ENCODE measurements at regions not wholly inside any gene's neighbourhood (a gene's known extent, or its start where the extent isn't known, plus 50 kb on each side); places are given as distances from the start of the nearest gene placed in this dataset.

DNA sequence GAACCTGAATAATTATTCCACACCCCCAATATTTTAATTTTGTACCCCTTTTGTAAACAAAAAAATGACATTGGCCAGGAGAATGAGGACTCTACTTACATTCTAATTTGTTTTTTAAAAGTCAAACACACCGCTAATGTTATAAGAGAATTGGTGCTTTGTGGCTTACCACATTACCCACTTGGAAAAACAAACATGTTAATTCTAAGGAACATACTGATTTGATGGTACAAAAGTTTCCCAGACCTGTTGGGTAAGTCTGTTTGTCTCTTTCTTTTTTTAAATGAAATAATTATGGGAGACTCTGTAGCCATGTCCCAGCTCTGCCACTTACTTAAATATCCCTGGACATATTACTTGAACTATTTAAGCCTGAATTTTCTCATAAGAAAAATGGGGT, 352.5 kb upstream of the C2CD4B start:
- TF ChIP-seq YY1 (IDR thresholded peaks at IDR 0.05; ENCODE audit: low read depth) = no peak
- TF ChIP-seq, protein P1, sequence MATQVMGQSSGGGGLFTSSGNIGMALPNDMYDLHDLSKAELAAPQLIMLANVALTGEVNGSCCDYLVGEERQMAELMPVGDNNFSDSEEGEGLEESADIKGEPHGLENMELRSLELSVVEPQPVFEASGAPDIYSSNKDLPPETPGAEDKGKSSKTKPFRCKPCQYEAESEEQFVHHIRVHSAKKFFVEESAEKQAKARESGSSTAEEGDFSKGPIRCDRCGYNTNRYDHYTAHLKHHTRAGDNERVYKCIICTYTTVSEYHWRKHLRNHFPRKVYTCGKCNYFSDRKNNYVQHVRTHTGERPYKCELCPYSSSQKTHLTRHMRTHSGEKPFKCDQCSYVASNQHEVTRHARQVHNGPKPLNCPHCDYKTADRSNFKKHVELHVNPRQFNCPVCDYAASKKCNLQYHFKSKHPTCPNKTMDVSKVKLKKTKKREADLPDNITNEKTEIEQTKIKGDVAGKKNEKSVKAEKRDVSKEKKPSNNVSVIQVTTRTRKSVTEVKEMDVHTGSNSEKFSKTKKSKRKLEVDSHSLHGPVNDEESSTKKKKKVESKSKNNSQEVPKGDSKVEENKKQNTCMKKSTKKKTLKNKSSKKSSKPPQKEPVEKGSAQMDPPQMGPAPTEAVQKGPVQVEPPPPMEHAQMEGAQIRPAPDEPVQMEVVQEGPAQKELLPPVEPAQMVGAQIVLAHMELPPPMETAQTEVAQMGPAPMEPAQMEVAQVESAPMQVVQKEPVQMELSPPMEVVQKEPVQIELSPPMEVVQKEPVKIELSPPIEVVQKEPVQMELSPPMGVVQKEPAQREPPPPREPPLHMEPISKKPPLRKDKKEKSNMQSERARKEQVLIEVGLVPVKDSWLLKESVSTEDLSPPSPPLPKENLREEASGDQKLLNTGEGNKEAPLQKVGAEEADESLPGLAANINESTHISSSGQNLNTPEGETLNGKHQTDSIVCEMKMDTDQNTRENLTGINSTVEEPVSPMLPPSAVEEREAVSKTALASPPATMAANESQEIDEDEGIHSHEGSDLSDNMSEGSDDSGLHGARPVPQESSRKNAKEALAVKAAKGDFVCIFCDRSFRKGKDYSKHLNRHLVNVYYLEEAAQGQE (IDR thresholded peaks at IDR 0.05; ENCODE audit: low read depth) = no peak
- TF ChIP-seq RAD21 (IDR thresholded peaks at IDR 0.05; ENCODE audit: low read depth) = no peak
- TF ChIP-seq EP300 (IDR thresholded peaks at IDR 0.05; ENCODE audit: borderline replicate concordance) = no peak
- TF ChIP-seq CEBPB (IDR thresholded peaks at IDR 0.05) = no peak
- TF ChIP-seq CREB1 (IDR thresholded peaks at IDR 0.05; ENCODE audit: low read depth) = no peak
- TF ChIP-seq FOXM1 (IDR thresholded peaks at IDR 0.05; ENCODE audit: borderline replicate concordance, low read depth) = no peak
